Activated T-helper 2 cell treated with anti-CD3 and anti-CD28 coated beads, Interferon-gamma antibody, Interleukin-2, Interleukin-4, amounts not matched to agents 10 μg/mL and 5 μg/mL and 100 μg/mL, durations not matched to agents 14 hours and 24 hours and 36 hours (primary cell): ENCODE measurements at regions not wholly inside any gene's neighbourhood (a gene's known extent, or its start where the extent isn't known, plus 50 kb on each side); places are given as distances from the start of the nearest gene placed in this dataset.

Experiments used
- DNase-seq: peaks from one replicate; pipeline ENCODE4 v3.0.0; 2021; ENCODE audit warnings: low spot score
- H3K27ac Mint-ChIP-seq: one replicate; pipeline ENCODE4 v1.8.0; 2021; ENCODE audit warnings: mixed read lengths
- H3K27me3 Mint-ChIP-seq: one replicate; pipeline ENCODE4 v1.8.0; 2021; ENCODE audit warnings: low read depth, mixed read lengths
- H3K36me3 Mint-ChIP-seq: one replicate; pipeline ENCODE4 v1.8.0; 2021; ENCODE audit warnings: low read depth, mixed read lengths
- H3K4me1 Mint-ChIP-seq: one replicate; pipeline ENCODE4 v1.8.0; 2021; ENCODE audit warnings: low read depth, mixed read lengths
- H3K4me3 Mint-ChIP-seq: one replicate; pipeline ENCODE4 v1.8.0; 2021; ENCODE audit warnings: low read depth, mild to moderate bottlenecking, moderate library complexity, mixed read lengths
- H3K9me3 Mint-ChIP-seq: one replicate; pipeline ENCODE4 v1.8.0; 2021; ENCODE audit warnings: mixed read lengths
- intact Hi-C: fragments of 100-400 bp; cut with micrococcal nuclease; formaldehyde crosslinking; loops from one replicate; pipeline ENCODE4 v1.15.1; 2023

GRCh38 chrX:42952621-42953020, 174.7 kb upstream of the PPP1R2C start:
- H3K4me3 Mint-ChIP-seq = no peak overlapping the region
- intact Hi-C loops = loop anchor here (10.0 kb wide), 1 partner anchor 1158 kb away; no protein-coding TSS in a partner anchor
- no peaks in the 10 kb centered on the region for H3K27me3 Mint-ChIP-seq
- peaks cover 4% of the 10 kb centered on the region for H3K9me3 Mint-ChIP-seq
- H3K27ac Mint-ChIP-seq = no peak overlapping the region
- DNase-seq = no peak
- H3K4me1 Mint-ChIP-seq = peaks cover 19% of the 10 kb centered on the region
- peaks cover 4% of the 10 kb centered on the region for H3K36me3 Mint-ChIP-seq

- H3K27me3 Mint-ChIP-seq = no peaks in the 10 kb centered on the region
- H3K27ac Mint-ChIP-seq = no peak overlapping the region
- no peaks in the 10 kb centered on the region for H3K36me3 Mint-ChIP-seq
Measured at GRCh38 chrX:42954880-42955279, 176.9 kb upstream of the PPP1R2C start.

GRCh38 chrX:42955349-42955748, 177.4 kb upstream of the PPP1R2C start:
- Mint-ChIP-seq H3K4me3 (no peak overlapping the region), H3K27ac (no peak overlapping the region), H3K9me3 (no peaks in the 10 kb centered on the region), H3K27me3 (no peaks in the 10 kb centered on the region), H3K4me1 (peaks cover 8% of the 10 kb centered on the region), H3K36me3 (no peaks in the 10 kb centered on the region)
- DNase-seq = no peak
- intact Hi-C loops = loop anchor here (10.0 kb wide), 1 partner anchor 1161 kb away; no protein-coding TSS in a partner anchor

More at GRCh38 chrX:42954880-42955279, 176.9 kb upstream of the PPP1R2C start:
- peaks cover 8% of the 10 kb centered on the region for H3K4me1 Mint-ChIP-seq
- intact Hi-C loops = loop anchor here (10.0 kb wide), 1 partner anchor 1160 kb away; no protein-coding TSS in a partner anchor
- no peaks in the 10 kb centered on the region for H3K9me3 Mint-ChIP-seq
- H3K4me3 Mint-ChIP-seq = no peak overlapping the region
- no peak for DNase-seq

GRCh38 chrX:42967681-42968300, 189.8 kb upstream of the PPP1R2C start:
- Mint-ChIP-seq H3K27ac (no peak overlapping the region), H3K27me3 (no peaks in the 10 kb centered on the region), H3K9me3 (peaks cover 4% of the 10 kb centered on the region), H3K4me3 (no peak overlapping the region), H3K36me3 (no peaks in the 10 kb centered on the region), H3K4me1 (no peaks in the 10 kb centered on the region)
- DNase-seq = no peak
- intact Hi-C loops = no loop called here

GRCh38 chrX:42973321-42973720, 195.4 kb upstream of the PPP1R2C start:
- intact Hi-C loops = no loop called here
- Mint-ChIP-seq H3K9me3 (peaks cover 6% of the 10 kb centered on the region), H3K4me1 (peaks cover 5% of the 10 kb centered on the region), H3K36me3 (no peaks in the 10 kb centered on the region), H3K27me3 (no peaks in the 10 kb centered on the region), H3K27ac (no peak overlapping the region), H3K4me3 (no peak overlapping the region)
- DNase-seq = no peak

- no peak overlapping the region for H3K27ac Mint-ChIP-seq
- H3K27me3 Mint-ChIP-seq = no peaks in the 10 kb centered on the region
- no peak for DNase-seq
- H3K36me3 Mint-ChIP-seq = no peaks in the 10 kb centered on the region
- H3K4me3 Mint-ChIP-seq = no peak overlapping the region
- H3K4me1 Mint-ChIP-seq = peaks cover 5% of the 10 kb centered on the region
- peaks cover 6% of the 10 kb centered on the region for H3K9me3 Mint-ChIP-seq
- intact Hi-C loops = no loop called here
Measured at GRCh38 chrX:42975906-42976305, 197.9 kb upstream of the PPP1R2C start.

GRCh38 chrX:42976746-42977366, 198.9 kb upstream of the PPP1R2C start:
- intact Hi-C loops = no loop called here
- no peak overlapping the region for H3K4me3 Mint-ChIP-seq
- H3K36me3 Mint-ChIP-seq = no peaks in the 10 kb centered on the region
- H3K4me1 Mint-ChIP-seq = peaks cover 5% of the 10 kb centered on the region
- H3K9me3 Mint-ChIP-seq = peaks cover 6% of the 10 kb centered on the region
- H3K27ac Mint-ChIP-seq = no peak overlapping the region
- H3K27me3 Mint-ChIP-seq = no peaks in the 10 kb centered on the region
- DNase-seq = no peak

- H3K4me1 Mint-ChIP-seq = peaks cover 5% of the 10 kb centered on the region
- no peak for DNase-seq
- no peak overlapping the region for H3K4me3 Mint-ChIP-seq
- no peaks in the 10 kb centered on the region for H3K36me3 Mint-ChIP-seq
- intact Hi-C loops = no loop called here
- peaks cover 6% of the 10 kb centered on the region for H3K9me3 Mint-ChIP-seq
- no peaks in the 10 kb centered on the region for H3K27me3 Mint-ChIP-seq
- no peak overlapping the region for H3K27ac Mint-ChIP-seq
Measured at GRCh38 chrX:42978655-42979379, 200.9 kb upstream of the PPP1R2C start.

GRCh38 chrX:42988700-42989099, 210.7 kb upstream of the PPP1R2C start:
- Mint-ChIP-seq H3K4me3 (no peak overlapping the region), H3K4me1 (no peaks in the 10 kb centered on the region), H3K36me3 (no peaks in the 10 kb centered on the region), H3K27me3 (no peaks in the 10 kb centered on the region), H3K27ac (no peak overlapping the region), H3K9me3 (no peaks in the 10 kb centered on the region)
- DNase-seq = no peak
- intact Hi-C loops = no loop called here

GRCh38 chrX:42992199-42992943, 214.4 kb upstream of the PPP1R2C start:
- H3K27me3 Mint-ChIP-seq = no peaks in the 10 kb centered on the region
- H3K4me3 Mint-ChIP-seq = no peak overlapping the region
- H3K9me3 Mint-ChIP-seq = no peaks in the 10 kb centered on the region
- no peaks in the 10 kb centered on the region for H3K4me1 Mint-ChIP-seq
- H3K36me3 Mint-ChIP-seq = no peaks in the 10 kb centered on the region
- DNase-seq = no peak
- H3K27ac Mint-ChIP-seq = no peak overlapping the region
- intact Hi-C loops = no loop called here

- no peaks in the 10 kb centered on the region for H3K36me3 Mint-ChIP-seq
- H3K9me3 Mint-ChIP-seq = no peaks in the 10 kb centered on the region
- H3K4me3 Mint-ChIP-seq = no peak overlapping the region
- H3K27me3 Mint-ChIP-seq = no peaks in the 10 kb centered on the region
- DNase-seq = no peak
- no peaks in the 10 kb centered on the region for H3K4me1 Mint-ChIP-seq
- no peak overlapping the region for H3K27ac Mint-ChIP-seq
- intact Hi-C loops = no loop called here
Measured at GRCh38 chrX:42996861-42997260, 218.9 kb upstream of the PPP1R2C start.

- H3K36me3 Mint-ChIP-seq = no peaks in the 10 kb centered on the region
- intact Hi-C loops = no loop called here
- H3K27me3 Mint-ChIP-seq = no peaks in the 10 kb centered on the region
- DNase-seq = no peak
- H3K27ac Mint-ChIP-seq = no peak overlapping the region
- no peaks in the 10 kb centered on the region for H3K4me1 Mint-ChIP-seq
- no peak overlapping the region for H3K4me3 Mint-ChIP-seq
- H3K9me3 Mint-ChIP-seq = no peaks in the 10 kb centered on the region
Measured at GRCh38 chrX:43000121-43000520, 222.2 kb upstream of the PPP1R2C start.
